H1 (cell line): ENCODE measurements at regions not wholly inside any gene's neighbourhood (a gene's known extent, or its start where the extent isn't known, plus 50 kb on each side); places are given as distances from the start of the nearest gene placed in this dataset.

Experiments used
- CTCF ChIA-PET: fragments of 300-600 bp; sonication (Branson Sonifier 250); formaldehyde crosslinking; loops from one replicate; lab custom pipeline; 2021; ENCODE audit not compliant: partially characterized antibody; lab: Charles Lee
- POLR2A ChIA-PET: fragments of 300-600 bp; sonication (Branson Sonifier 250); formaldehyde crosslinking; loops from one replicate; lab custom pipeline; 2021; ENCODE audit warnings: inconsistent platforms; ENCODE audit not compliant: partially characterized antibody; lab: Charles Lee
- DNase-seq, 2 experiments: peaks; one replicate each; pipeline versions ENCODE4 v3.0.0 to v3.0.0-alpha.2; 2010 to 2022; ENCODE audit warnings: low spot score in 2 of 2, low read depth in 1 of 2, mixed read lengths in 1 of 2
- FAIRE-seq: peaks from 2 replicates; lab custom pipeline; 2011; peaks lifted over from hg19 to GRCh38; lab: Jason Lieb, UNC
- H2AFZ ChIP-seq: 2 replicates; pipeline ENCODE4 v1.8.1; 2012; ENCODE audit warnings: low read length, inconsistent platforms
- H2AK5ac ChIP-seq: 2 replicates; pipeline ENCODE4 v1.6.1; 2013; ENCODE audit warnings: low read depth, low read length
- H2BK120ac ChIP-seq: replicated peaks from 2 replicates; pipeline ENCODE3; 2013; ENCODE audit warnings: low read depth, low read length, inconsistent platforms
- H2BK12ac ChIP-seq: 2 replicates; pipeline ENCODE4 v1.6.1; 2013; ENCODE audit warnings: low read depth, low read length
- H2BK15ac ChIP-seq: 2 replicates; pipeline ENCODE4 v1.6.1; 2013; ENCODE audit warnings: low read length
- H2BK20ac ChIP-seq: 2 replicates; pipeline ENCODE4 v1.6.1; 2013; ENCODE audit warnings: low read length
- H2BK5ac ChIP-seq: 2 replicates; pipeline ENCODE4 v1.6.1; 2013; ENCODE audit warnings: low read depth, low read length
- H3K14ac ChIP-seq: 2 replicates; pipeline ENCODE4 v1.6.1; 2013; ENCODE audit warnings: inconsistent platforms; ENCODE audit not compliant: insufficient read length
- H3K18ac ChIP-seq: 2 replicates; pipeline ENCODE4 v1.6.1; 2013; ENCODE audit warnings: low read length; ENCODE audit errors: extremely low read depth
- H3K23ac ChIP-seq: 2 replicates; pipeline ENCODE4 v1.6.1; 2013; ENCODE audit warnings: inconsistent platforms; ENCODE audit not compliant: insufficient read length
- H3K23me2 ChIP-seq: 2 replicates; pipeline ENCODE4 v1.6.1; 2013; ENCODE audit warnings: low read depth, low read length
- H3K27ac ChIP-seq: 2 replicates; pipeline ENCODE4 v1.6.1; 2011; ENCODE audit warnings: low read depth, low read length, inconsistent platforms
- H3K27me3 ChIP-seq, 4 experiments: replicated peaks in 1 of 4; 1 replicate in 1 of 4; 2 replicates in 3 of 4; pipeline versions ENCODE4 v1.6.1 to v1.8.1; 2011 to 2013; ENCODE audit warnings: low read length in 3 of 4, mild to moderate bottlenecking in 3 of 4, inconsistent platforms in 2 of 4, mixed read lengths in 2 of 4, moderate library complexity in 1 of 4; ENCODE audit not compliant: control insufficient read depth in 3 of 4, insufficient read depth in 3 of 4; ENCODE audit errors: extremely low read depth in 1 of 4
- H3K36me3 ChIP-seq, 4 experiments: 2 replicates each; pipeline versions ENCODE4 v1.6.1 to v1.8.1; 2011 to 2013; ENCODE audit warnings: mild to moderate bottlenecking in 4 of 4, low read length in 3 of 4, moderate library complexity in 2 of 4, control low read depth in 1 of 4, inconsistent platforms in 1 of 4; ENCODE audit not compliant: insufficient read depth in 4 of 4, control insufficient read depth in 2 of 4
- H3K4ac ChIP-seq: replicated peaks from 2 replicates; pipeline ENCODE3; 2013; ENCODE audit warnings: low read length, low read depth, mixed read lengths, inconsistent platforms; ENCODE audit not compliant: insufficient read length
- H3K4me1 ChIP-seq, 4 experiments: replicated peaks in 1 of 4; 1 replicate in 1 of 4; 2 replicates in 3 of 4; pipeline versions ENCODE4 v1.6.1 to v1.8.1; 2011 to 2013; ENCODE audit warnings: low read length in 3 of 4, inconsistent platforms in 2 of 4, mixed read lengths in 1 of 4; ENCODE audit not compliant: insufficient read depth in 4 of 4, control insufficient read depth in 3 of 4
- H3K4me2 ChIP-seq, 2 experiments: 2 replicates each; pipeline versions ENCODE4 v1.6.1 to v1.8.1; 2011 to 2013; ENCODE audit warnings: low read depth in 2 of 2, low read length in 2 of 2, control low read depth in 1 of 2, inconsistent platforms in 1 of 2, mild to moderate bottlenecking in 1 of 2; ENCODE audit not compliant: insufficient read depth in 1 of 2
- H3K4me3 ChIP-seq, 4 experiments: fragments of 200-600, 300-600 bp in 1 of 4; sonication (generic), shearing (Covaris generic), sonication (Bioruptor Twin) in 1 of 4; 2 replicates each; pipeline versions ENCODE4 v1.5.1 to v1.8.1; 2011 to 2016; ENCODE audit warnings: low read length in 4 of 4, low read depth in 3 of 4, control low read depth in 2 of 4, inconsistent platforms in 2 of 4, mild to moderate bottlenecking in 2 of 4, mixed read lengths in 1 of 4, moderate library complexity in 1 of 4; ENCODE audit not compliant: insufficient read depth in 2 of 4; ENCODE audit errors: extremely low read depth in 1 of 4
- H3K56ac ChIP-seq: replicated peaks from 2 replicates; pipeline ENCODE3; 2013; ENCODE audit warnings: low read depth, mild to moderate bottlenecking, mixed read lengths, low read length, inconsistent platforms; ENCODE audit not compliant: insufficient read length
- H3K79me1 ChIP-seq: 2 replicates; pipeline ENCODE4 v1.6.1; 2013; ENCODE audit warnings: low read depth, low read length, control low read depth
- H3K79me2 ChIP-seq, 2 experiments: 2 replicates each; pipeline versions ENCODE4 v1.6.1 to v1.8.1; 2012 to 2013; ENCODE audit warnings: low read length in 2 of 2, mild to moderate bottlenecking in 2 of 2, inconsistent platforms in 1 of 2; ENCODE audit not compliant: insufficient read depth in 2 of 2, control insufficient read depth in 1 of 2
- H3K9ac ChIP-seq, 4 experiments: replicated peaks in 1 of 4; 1 replicate in 1 of 4; 2 replicates in 3 of 4; pipeline versions ENCODE4 v1.6.1 to v1.8.1; 2011 to 2013; ENCODE audit warnings: low read depth in 3 of 4, low read length in 3 of 4, control low read depth in 2 of 4, mild to moderate bottlenecking in 2 of 4, moderate library complexity in 2 of 4, inconsistent platforms in 1 of 4; ENCODE audit errors: extremely low read depth in 1 of 4
- H3K9me3 ChIP-seq, 2 experiments: 2 replicates each; pipeline versions ENCODE4 v1.6.1 to v1.8.1; 2012 to 2013; ENCODE audit warnings: mild to moderate bottlenecking in 2 of 2, moderate library complexity in 2 of 2, control low read depth in 1 of 2, inconsistent platforms in 1 of 2, low read depth in 1 of 2, low read length in 1 of 2, mixed read lengths in 1 of 2; ENCODE audit not compliant: insufficient read depth in 2 of 2
- H4K20me1 ChIP-seq, 2 experiments: replicated peaks in 1 of 2; 2 replicates each; pipeline versions ENCODE3 to v1.8.1; 2011 to 2013; ENCODE audit warnings: inconsistent platforms in 2 of 2, low read length in 2 of 2, mild to moderate bottlenecking in 1 of 2; ENCODE audit not compliant: insufficient read depth in 2 of 2, control insufficient read depth in 1 of 2
- H4K5ac ChIP-seq: 2 replicates; pipeline ENCODE4 v1.6.1; 2013; ENCODE audit warnings: low read length, low read depth, mixed read lengths, inconsistent platforms; ENCODE audit not compliant: insufficient read length
- H4K8ac ChIP-seq: 2 replicates; pipeline ENCODE4 v1.8.0; 2013; ENCODE audit warnings: mild to moderate bottlenecking, moderate library complexity, low read length, inconsistent platforms; ENCODE audit not compliant: insufficient read depth; ENCODE audit errors: extremely low read depth
- H4K91ac ChIP-seq: replicated peaks from 2 replicates; pipeline ENCODE3; 2013; ENCODE audit warnings: low read length, mixed read lengths, inconsistent platforms; ENCODE audit not compliant: insufficient read length
- ATF2 ChIP-seq: IDR thresholded peaks from 2 replicates; pipeline ENCODE4 v1.6.1; 2012; ENCODE audit warnings: low read length, inconsistent platforms
- CHD2 ChIP-seq: IDR thresholded peaks from 2 replicates; pipeline ENCODE4 v1.6.1; 2012; ENCODE audit warnings: low read length, improper control_type of control experiment
- CTCF ChIP-seq, 3 experiments: IDR thresholded peaks; 1 replicate in 2 of 3; 2 replicates in 1 of 3; pipeline versions ENCODE4 v1.5.1 to v1.6.1; 2011; ENCODE audit warnings: low read length in 3 of 3, mild to moderate bottlenecking in 3 of 3, inconsistent platforms in 2 of 3, low read depth in 1 of 3, moderate library complexity in 1 of 3; ENCODE audit not compliant: insufficient read depth in 1 of 3; ENCODE audit errors: control extremely low read depth in 1 of 3
- EZH2 ChIP-seq: fragments of 200-600 bp; sonication (generic); IDR thresholded peaks from 2 replicates; pipeline ENCODE4 v1.7.1; 2012; ENCODE audit warnings: low read depth, mild to moderate bottlenecking, moderate library complexity, low read length, inconsistent platforms; ENCODE audit not compliant: severe bottlenecking
- JUND ChIP-seq: IDR thresholded peaks from 2 replicates; pipeline ENCODE4 v1.6.1; 2011; ENCODE audit warnings: mild to moderate bottlenecking, improper control_type of control experiment, low read length
- MAFK ChIP-seq: IDR thresholded peaks from 2 replicates; pipeline ENCODE4 v1.6.1; 2012; ENCODE audit warnings: low read depth, mild to moderate bottlenecking, improper control_type of control experiment, low read length
- NRF1 ChIP-seq: IDR thresholded peaks from 2 replicates; pipeline ENCODE4 v1.6.1; 2011; ENCODE audit warnings: mild to moderate bottlenecking, low read depth, low read length, improper control_type of control experiment
- RFX5 ChIP-seq: IDR thresholded peaks from 2 replicates; pipeline ENCODE4 v1.6.1; 2011; ENCODE audit warnings: low read depth, low read length, improper control_type of control experiment, borderline replicate concordance
- SIRT6 ChIP-seq: IDR thresholded peaks from one replicate; pipeline ENCODE4 v1.7.1; 2012; ENCODE audit warnings: low read length, inconsistent platforms
- SP1 ChIP-seq: IDR thresholded peaks from 2 replicates; pipeline ENCODE4 v1.6.1; 2011; ENCODE audit warnings: low read depth, low read length
- TBP ChIP-seq: IDR thresholded peaks from 2 replicates; pipeline ENCODE4 v1.6.1; 2011; ENCODE audit warnings: low read depth, low read length, improper control_type of control experiment
- WGBS, 2 experiments: shearing (Covaris generic) in 1 of 2; methylation state at CpG; one replicate each; pipeline versions ENCODE4 v1.1.6 to v1.1.7; 2013 to 2015; ENCODE audit warnings: low lambda C conversion rate in 2 of 2, mixed read lengths in 2 of 2, inconsistent platforms in 1 of 2, low coverage in 1 of 2, missing lambda C conversion rate in 1 of 2; ENCODE audit not compliant: insufficient replicate concordance in 2 of 2, insufficient coverage in 1 of 2, insufficient read length in 1 of 2; ENCODE audit errors: extremely low coverage in 1 of 2, missing lambda C conversion rate in 1 of 2; 5-methylcytosine and 5-hydroxymethylcytosine counted together

GRCh38 chr7:35351466-35351865 is 97.6 kb upstream of the TBX20 start:
- POLR2A ChIA-PET = no interaction called here
- no peak for TF ChIP-seq ATF2
- TF ChIP-seq EZH2 = no peak
- TF ChIP-seq CHD2 = no peak
- TF ChIP-seq CTCF (IDR thresholded peaks at IDR 0.05; ENCODE audit: control extremely low read depth in 1 of 3, insufficient read depth in 1 of 3, low read depth in 1 of 3, low read length in 3 of 3) = no peak
- TF ChIP-seq JUND = no peak
- TF ChIP-seq SP1 = no peak
- no peak for TF ChIP-seq NRF1
- TF ChIP-seq SIRT6 = no peak
- no peak for TF ChIP-seq MAFK
- TF ChIP-seq TBP = no peak
- TF ChIP-seq RFX5 = no peak

More at GRCh38 chr7:35351466-35351865, 97.6 kb upstream of the TBX20 start:
- H3K79me2 ChIP-seq = 0 out of 4 replicates have a peak, but pooled peaks cover 0 to 4% of the 10 kb centered on the region in 2 experiments
- H3K27ac ChIP-seq = no peak overlapping the region
- no peak overlapping the region for H3K18ac ChIP-seq
- H4K5ac ChIP-seq = no peak overlapping the region
- no peak overlapping the region for H2BK5ac ChIP-seq
- no peak overlapping the region for H3K4me2 ChIP-seq
- no peaks in the 10 kb centered on the region for H4K20me1 ChIP-seq
- no peak overlapping the region for H4K91ac ChIP-seq
- no peaks in the 10 kb centered on the region for H3K23me2 ChIP-seq
- H3K27me3 ChIP-seq = no peaks in the 10 kb centered on the region; a peak in 1 of 7 replicates
- H3K23ac ChIP-seq = no peak overlapping the region
- no peaks in the 10 kb centered on the region for H3K36me3 ChIP-seq
- H3K4me3 ChIP-seq = no peak overlapping the region
- no peak overlapping the region for H3K14ac ChIP-seq
- H3K4me1 ChIP-seq = peaks cover 0 to 2% (median 2%) of the 10 kb centered on the region in 4 experiments; a peak in 2 of 7 replicates
- H3K56ac ChIP-seq = no peak overlapping the region
- WGBS, 2 experiments = 93% methylated on average over 4 of the region's 4 CpGs; no CpG with 5 or more reads in 1 of the 2 experiments
- H2BK12ac ChIP-seq = no peak overlapping the region
- H3K9me3 ChIP-seq = no peaks in the 10 kb centered on the region
- FAIRE-seq = no peak
- no peak overlapping the region for H2AK5ac ChIP-seq
- no peak overlapping the region for H4K8ac ChIP-seq
- CTCF ChIA-PET = no interaction called here
- H3K79me1 ChIP-seq = no peaks in the 10 kb centered on the region
- H2BK120ac ChIP-seq = no peak overlapping the region
- no peak overlapping the region for H2BK15ac ChIP-seq
- no peak overlapping the region for H3K9ac ChIP-seq
- no peak overlapping the region for H3K4ac ChIP-seq
- no peak overlapping the region for H2BK20ac ChIP-seq
- H2AFZ ChIP-seq = no peak overlapping the region
- DNase-seq = no peak
